Stimulated activated effector memory CD8-positive, alpha-beta T cell treated with anti-CD3 and anti-CD28 coated beads, Interleukin-12 subunit alpha, Interleukin-12 subunit beta, amount 100 ng/mL, for 72 hours (primary cell): ENCODE measurements at regions not wholly inside any gene's neighbourhood (a gene's known extent, or its start where the extent isn't known, plus 50 kb on each side); places are given as distances from the start of the nearest gene placed in this dataset.
"Not testable (repeated sequence)": the region's sequence is repeated elsewhere in the genome, so short reads cannot be mapped to it uniquely, and the experiment has no call there.

Experiments used
- ATAC-seq: fragments of 150-1000 bp; cut with Tn5 transposase; 2 replicates; pipeline ENCODE4 v1.10.0; 2021
- DNase-seq, 2 donors: peaks; one replicate each; pipeline ENCODE4 v3.0.0; 2021 to 2022; ENCODE audit warnings: low spot score in 2 of 2
- H3K27ac Mint-ChIP-seq: one replicate; pipeline ENCODE4 v1.8.0; 2022; ENCODE audit warnings: mild to moderate bottlenecking, mixed read lengths
- H3K36me3 Mint-ChIP-seq: one replicate; pipeline ENCODE4 v1.8.0; 2022; ENCODE audit warnings: mild to moderate bottlenecking, mixed read lengths
- H3K4me1 Mint-ChIP-seq: one replicate; pipeline ENCODE4 v1.8.0; 2022; ENCODE audit warnings: mixed read lengths
- H3K4me3 Mint-ChIP-seq: one replicate; pipeline ENCODE4 v1.8.0; 2022; ENCODE audit warnings: mild to moderate bottlenecking, mixed read lengths
- H3K9me3 Mint-ChIP-seq: one replicate; pipeline ENCODE4 v1.8.0; 2022; ENCODE audit warnings: mixed read lengths

- no peaks in the 10 kb centered on the region for H3K4me1 Mint-ChIP-seq
- no peak for ATAC-seq
- H3K4me3 Mint-ChIP-seq, result no peak overlapping the region
- H3K36me3 Mint-ChIP-seq, result no peaks in the 10 kb centered on the region
- H3K27ac Mint-ChIP-seq, result no peak overlapping the region
- H3K9me3 Mint-ChIP-seq, result no peaks in the 10 kb centered on the region
- no peak for DNase-seq
Measured at GRCh38 chr16:55008836-55009510, 78.3 kb downstream of the IRX5 start.

- DNase-seq, result no peak
- no peaks in the 10 kb centered on the region for H3K9me3 Mint-ChIP-seq
- H3K36me3 Mint-ChIP-seq, result no peaks in the 10 kb centered on the region
- H3K4me1 Mint-ChIP-seq, result no peaks in the 10 kb centered on the region
- no peak overlapping the region for H3K27ac Mint-ChIP-seq
- ATAC-seq, result peak; percentile 12
- no peak overlapping the region for H3K4me3 Mint-ChIP-seq
Measured at GRCh38 chr16:55009581-55009980, 78.9 kb downstream of the IRX5 start.

GRCh38 chr16:55010492-55011160, 80.0 kb downstream of the IRX5 start:
- no peaks in the 10 kb centered on the region for H3K9me3 Mint-ChIP-seq
- DNase-seq (no peak), ATAC-seq (peak; percentile 25)
- no peaks in the 10 kb centered on the region for H3K36me3 Mint-ChIP-seq
- H3K27ac Mint-ChIP-seq, result no peak overlapping the region
- no peaks in the 10 kb centered on the region for H3K4me1 Mint-ChIP-seq
- no peak overlapping the region for H3K4me3 Mint-ChIP-seq

GRCh38 chr16:55012362-55012761, 81.7 kb downstream of the IRX5 start:
- no peaks in the 10 kb centered on the region for H3K9me3 Mint-ChIP-seq
- H3K4me1 Mint-ChIP-seq, result no peaks in the 10 kb centered on the region
- H3K27ac Mint-ChIP-seq, result no peak overlapping the region
- ATAC-seq (no peak), DNase-seq (no peak)
- no peak overlapping the region for H3K4me3 Mint-ChIP-seq
- no peaks in the 10 kb centered on the region for H3K36me3 Mint-ChIP-seq

GRCh38 chr16:55012793-55013192, 82.1 kb downstream of the IRX5 start:
- Mint-ChIP-seq H3K27ac (no peak overlapping the region), H3K9me3 (no peaks in the 10 kb centered on the region), H3K4me1 (no peaks in the 10 kb centered on the region), H3K4me3 (no peak overlapping the region), H3K36me3 (no peaks in the 10 kb centered on the region)
- DNase-seq (no peak), ATAC-seq (no peak)

- no peak for ATAC-seq
- Mint-ChIP-seq H3K4me3 (no peak overlapping the region), H3K36me3 (no peaks in the 10 kb centered on the region), H3K4me1 (no peaks in the 10 kb centered on the region), H3K9me3 (no peaks in the 10 kb centered on the region), H3K27ac (no peak overlapping the region)
- DNase-seq, result no peak
Measured at GRCh38 chr16:55014022-55014421, 83.4 kb downstream of the IRX5 start.

DNA sequence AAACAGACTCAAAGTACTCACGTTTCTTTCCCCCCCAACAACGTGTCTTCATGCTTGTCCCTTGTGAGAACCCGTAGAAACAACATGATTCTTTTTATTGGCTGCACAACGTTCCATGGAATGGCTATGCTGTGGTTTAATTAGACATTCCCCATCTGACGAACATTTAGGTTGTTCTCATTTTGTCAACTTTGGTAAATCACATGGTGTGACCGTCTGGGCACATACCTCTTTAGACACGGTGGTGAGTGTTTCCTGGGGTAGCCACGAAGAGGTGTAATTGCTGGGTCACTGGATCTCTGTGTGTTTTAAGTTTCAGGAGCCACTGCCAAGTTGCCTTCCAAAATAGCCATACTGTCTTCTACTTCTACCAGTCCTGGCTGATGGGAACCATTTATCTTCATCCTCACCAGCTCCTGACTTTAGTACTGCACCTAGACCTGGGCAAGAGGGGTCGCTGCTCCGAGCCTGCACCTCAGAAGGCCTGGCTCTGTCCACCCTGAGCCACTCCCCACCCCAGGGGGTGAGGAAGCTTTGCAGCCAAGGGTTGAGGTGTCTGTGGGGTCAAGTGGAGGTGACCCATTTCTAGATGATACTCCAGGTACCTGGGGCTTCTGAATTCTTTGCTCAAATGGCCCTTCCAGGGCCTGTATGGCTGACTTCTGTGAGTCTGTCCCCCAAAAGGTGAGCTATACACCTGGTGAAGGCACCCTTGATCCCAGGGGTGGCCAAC, 84.7 kb downstream of the IRX5 start:
- H3K36me3 Mint-ChIP-seq, result no peaks in the 10 kb centered on the region
- ATAC-seq (peak; percentile 9), DNase-seq (no peak)
- peaks cover 6% of the 10 kb centered on the region for H3K9me3 Mint-ChIP-seq
- no peak overlapping the region for H3K27ac Mint-ChIP-seq
- no peaks in the 10 kb centered on the region for H3K4me1 Mint-ChIP-seq
- no peak overlapping the region for H3K4me3 Mint-ChIP-seq

- Mint-ChIP-seq H3K9me3 (peaks cover 6% of the 10 kb centered on the region), H3K36me3 (no peaks in the 10 kb centered on the region)
- ATAC-seq, result no peak
Measured at GRCh38 chr16:55016515-55016914, 85.8 kb downstream of the IRX5 start.

DNA sequence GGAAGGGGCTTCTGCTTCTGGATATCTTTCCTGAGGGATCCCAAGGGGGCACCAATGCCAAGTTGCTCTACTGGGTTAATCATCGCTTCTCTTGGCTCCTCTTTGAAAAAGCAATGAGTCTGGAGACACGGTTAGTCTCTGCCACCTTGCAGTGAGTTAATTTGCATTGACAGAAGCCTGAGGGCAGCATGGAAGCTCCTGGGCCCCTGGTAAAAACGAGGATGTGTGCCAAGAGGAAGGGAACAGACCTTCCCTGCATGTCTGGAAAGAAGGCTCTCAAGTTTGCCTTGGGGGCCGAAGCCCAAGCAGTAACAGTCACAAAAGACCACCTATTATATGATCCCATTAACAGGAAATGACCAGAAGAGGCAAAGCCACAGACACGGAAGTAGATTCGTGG, 86.7 kb downstream of the IRX5 start:
- no peaks in the 10 kb centered on the region for H3K36me3 Mint-ChIP-seq
- H3K4me3 Mint-ChIP-seq, result no peak overlapping the region
- no peak for DNase-seq
- H3K9me3 Mint-ChIP-seq, result peaks cover 6% of the 10 kb centered on the region
- ATAC-seq, result no peak
- no peak overlapping the region for H3K27ac Mint-ChIP-seq
- H3K4me1 Mint-ChIP-seq, result no peaks in the 10 kb centered on the region

More at GRCh38 chr16:55016515-55016914, 85.8 kb downstream of the IRX5 start:
- H3K4me1 Mint-ChIP-seq, result no peaks in the 10 kb centered on the region
- no peak for DNase-seq
- no peak overlapping the region for H3K4me3 Mint-ChIP-seq
- no peak overlapping the region for H3K27ac Mint-ChIP-seq

- Mint-ChIP-seq H3K9me3 (peaks cover 6% of the 10 kb centered on the region), H3K27ac (no peak overlapping the region), H3K36me3 (no peaks in the 10 kb centered on the region), H3K4me3 (no peak overlapping the region), H3K4me1 (no peaks in the 10 kb centered on the region)
- ATAC-seq (no peak), DNase-seq (no peak)
Measured at GRCh38 chr16:55018881-55019280, 88.2 kb downstream of the IRX5 start.

GRCh38 chr16:55019419-55020131, 88.9 kb downstream of the IRX5 start:
- no peak overlapping the region for H3K4me3 Mint-ChIP-seq
- DNase-seq, result no peak

GRCh38 chr16:55021595-55022475, 91.2 kb downstream of the IRX5 start:
- no peak for ATAC-seq
- H3K27ac Mint-ChIP-seq, result no peak overlapping the region
- no peak overlapping the region for H3K4me3 Mint-ChIP-seq
- H3K9me3 Mint-ChIP-seq, result peaks cover 9% of the 10 kb centered on the region
- DNase-seq, result no peak
- no peaks in the 10 kb centered on the region for H3K4me1 Mint-ChIP-seq
- H3K36me3 Mint-ChIP-seq, result no peaks in the 10 kb centered on the region

More at GRCh38 chr16:55019419-55020131, 88.9 kb downstream of the IRX5 start:
- Mint-ChIP-seq H3K4me1 (no peaks in the 10 kb centered on the region), H3K27ac (no peak overlapping the region), H3K9me3 (peaks cover 7% of the 10 kb centered on the region), H3K36me3 (no peaks in the 10 kb centered on the region)
- no peak for ATAC-seq

DNA sequence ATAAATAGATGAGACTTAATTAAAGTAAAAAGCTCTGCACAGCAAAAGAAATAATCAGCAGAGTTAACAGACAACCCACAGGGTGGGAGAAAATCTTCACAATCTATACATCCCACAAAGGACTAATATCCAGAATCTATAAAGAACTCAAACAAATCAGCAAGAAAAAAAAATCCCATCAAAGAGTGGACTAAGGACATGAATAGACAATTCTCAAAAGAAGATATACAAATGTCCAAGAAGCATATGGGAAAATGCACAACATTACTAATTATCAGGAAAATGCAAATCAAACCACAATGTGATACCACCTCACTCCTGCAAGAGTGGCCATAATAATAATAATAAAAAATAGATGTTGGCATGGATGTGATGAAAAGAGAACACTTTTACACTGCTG, 96.6 kb downstream of the IRX5 start:
- ATAC-seq, H3K4me3 Mint-ChIP-seq, DNase-seq, H3K36me3 Mint-ChIP-seq, H3K4me1 Mint-ChIP-seq, H3K27ac Mint-ChIP-seq, H3K9me3 Mint-ChIP-seq: not testable (repeated sequence)

GRCh38 chr16:55029509-55029908, 98.8 kb downstream of the IRX5 start:
- H3K4me1 Mint-ChIP-seq, result no peaks in the 10 kb centered on the region
- ATAC-seq, result no peak

More at GRCh38 chr16:55029509-55029908, 98.8 kb downstream of the IRX5 start:
- DNase-seq, result no peak
- no peak overlapping the region for H3K27ac Mint-ChIP-seq
- H3K9me3 Mint-ChIP-seq, result peaks cover 3% of the 10 kb centered on the region
- no peak overlapping the region for H3K4me3 Mint-ChIP-seq
- no peaks in the 10 kb centered on the region for H3K36me3 Mint-ChIP-seq
